AG09309 (cell line): ENCODE measurements at regions not wholly inside any gene's neighbourhood (a gene's known extent, or its start where the extent isn't known, plus 50 kb on each side); places are given as distances from the start of the nearest gene placed in this dataset.

Experiments used
- DNase-seq: peaks from one replicate; pipeline ENCODE4 v3.0.0-alpha.2; 2010; ENCODE audit warnings: low read depth
- H3K4me3 ChIP-seq: 2 replicates; pipeline ENCODE4 v1.5.1; 2011; ENCODE audit warnings: mild to moderate bottlenecking, low read depth, low read length, moderate library complexity; ENCODE audit not compliant: control insufficient read depth
- TF ChIP-seq, protein P1 (sequence below): IDR thresholded peaks from 2 replicates; pipeline ENCODE4 v1.5.1; 2011; ENCODE audit warnings: mild to moderate bottlenecking, low read depth, low read length, inconsistent platforms; ENCODE audit not compliant: insufficient read depth, control insufficient read depth; ENCODE audit errors: missing control alignments

DNA sequence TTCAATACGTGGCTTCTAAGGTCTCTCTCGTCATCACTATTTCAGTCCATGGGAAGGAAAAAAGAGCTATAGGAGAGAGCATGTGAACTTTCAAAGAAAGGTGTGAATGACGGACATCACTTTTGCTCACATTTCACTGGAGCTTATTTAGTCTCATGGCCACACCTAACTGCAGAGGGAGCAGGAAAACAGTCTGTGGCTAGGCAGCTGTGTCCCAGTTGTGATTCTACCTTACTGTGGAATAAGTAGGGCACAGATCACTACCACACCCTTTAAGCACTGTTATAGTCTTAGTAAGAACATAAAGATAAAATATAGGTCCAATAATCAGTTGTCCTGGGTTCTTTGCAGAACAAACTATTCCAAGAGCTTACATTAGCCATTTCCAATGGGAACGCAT, 192.9 kb downstream of the NRIP1 start:
- no peak for DNase-seq
- H3K4me3 ChIP-seq: no peak overlapping the region
- TF ChIP-seq, protein P1, sequence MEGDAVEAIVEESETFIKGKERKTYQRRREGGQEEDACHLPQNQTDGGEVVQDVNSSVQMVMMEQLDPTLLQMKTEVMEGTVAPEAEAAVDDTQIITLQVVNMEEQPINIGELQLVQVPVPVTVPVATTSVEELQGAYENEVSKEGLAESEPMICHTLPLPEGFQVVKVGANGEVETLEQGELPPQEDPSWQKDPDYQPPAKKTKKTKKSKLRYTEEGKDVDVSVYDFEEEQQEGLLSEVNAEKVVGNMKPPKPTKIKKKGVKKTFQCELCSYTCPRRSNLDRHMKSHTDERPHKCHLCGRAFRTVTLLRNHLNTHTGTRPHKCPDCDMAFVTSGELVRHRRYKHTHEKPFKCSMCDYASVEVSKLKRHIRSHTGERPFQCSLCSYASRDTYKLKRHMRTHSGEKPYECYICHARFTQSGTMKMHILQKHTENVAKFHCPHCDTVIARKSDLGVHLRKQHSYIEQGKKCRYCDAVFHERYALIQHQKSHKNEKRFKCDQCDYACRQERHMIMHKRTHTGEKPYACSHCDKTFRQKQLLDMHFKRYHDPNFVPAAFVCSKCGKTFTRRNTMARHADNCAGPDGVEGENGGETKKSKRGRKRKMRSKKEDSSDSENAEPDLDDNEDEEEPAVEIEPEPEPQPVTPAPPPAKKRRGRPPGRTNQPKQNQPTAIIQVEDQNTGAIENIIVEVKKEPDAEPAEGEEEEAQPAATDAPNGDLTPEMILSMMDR: no peak

DNA sequence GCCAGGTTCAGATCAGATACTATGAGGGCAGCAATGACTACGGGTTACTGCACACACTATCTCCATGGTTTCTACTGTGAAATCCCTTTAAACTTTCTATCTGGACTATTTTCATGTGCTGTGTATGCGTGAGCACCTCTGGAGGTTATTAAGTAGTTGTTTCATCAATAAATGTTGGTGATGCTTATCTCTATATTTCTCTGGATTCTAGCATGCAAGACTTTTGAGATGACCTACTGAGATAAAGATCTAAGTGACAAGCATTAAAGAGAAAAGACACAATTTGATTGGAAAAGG, 194.0 kb downstream of the NRIP1 start:
- no peak for DNase-seq
- no peak overlapping the region for H3K4me3 ChIP-seq
- TF ChIP-seq, protein P1: no peak

DNA sequence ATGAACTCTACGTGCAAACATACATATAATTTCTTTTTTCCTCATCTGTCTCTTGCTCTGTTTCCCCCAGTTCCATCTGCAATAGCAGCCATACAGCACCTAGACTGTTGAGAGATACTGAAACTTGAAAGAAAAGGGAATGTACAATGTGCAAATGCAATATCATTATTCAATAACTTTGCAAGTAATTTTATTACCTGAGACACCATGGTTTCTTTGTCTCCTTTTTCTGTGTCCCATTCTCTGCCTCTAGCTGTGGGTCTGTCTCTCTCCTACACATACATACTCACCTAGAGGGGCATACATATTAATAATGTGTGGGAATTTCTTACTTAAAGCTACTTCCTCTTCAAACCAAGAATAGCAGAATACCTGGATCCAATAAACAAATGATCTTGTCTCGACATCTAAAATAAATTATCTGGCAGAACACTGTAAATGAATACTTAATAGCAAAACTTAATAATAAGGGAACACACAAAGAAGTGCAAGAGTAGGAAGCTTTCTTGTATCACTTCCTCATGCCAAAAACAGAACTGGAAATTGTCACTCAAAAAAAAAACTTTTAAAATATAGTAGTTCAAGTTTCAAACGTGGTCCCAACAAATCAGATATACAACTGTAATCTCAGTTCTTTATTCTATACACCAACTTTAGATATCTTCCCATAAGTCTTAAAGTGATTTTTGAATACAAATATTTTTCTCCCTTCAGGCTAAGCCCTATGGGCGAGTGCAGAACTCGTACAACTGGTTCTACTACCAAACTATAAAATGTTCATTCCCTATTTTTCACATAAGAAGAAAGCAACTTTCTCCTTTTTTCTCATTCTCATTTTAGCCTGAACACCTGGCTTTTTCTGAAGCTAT, 194.6 kb downstream of the NRIP1 start:
- H3K4me3 ChIP-seq: no peak overlapping the region
- DNase-seq: no peak

DNA sequence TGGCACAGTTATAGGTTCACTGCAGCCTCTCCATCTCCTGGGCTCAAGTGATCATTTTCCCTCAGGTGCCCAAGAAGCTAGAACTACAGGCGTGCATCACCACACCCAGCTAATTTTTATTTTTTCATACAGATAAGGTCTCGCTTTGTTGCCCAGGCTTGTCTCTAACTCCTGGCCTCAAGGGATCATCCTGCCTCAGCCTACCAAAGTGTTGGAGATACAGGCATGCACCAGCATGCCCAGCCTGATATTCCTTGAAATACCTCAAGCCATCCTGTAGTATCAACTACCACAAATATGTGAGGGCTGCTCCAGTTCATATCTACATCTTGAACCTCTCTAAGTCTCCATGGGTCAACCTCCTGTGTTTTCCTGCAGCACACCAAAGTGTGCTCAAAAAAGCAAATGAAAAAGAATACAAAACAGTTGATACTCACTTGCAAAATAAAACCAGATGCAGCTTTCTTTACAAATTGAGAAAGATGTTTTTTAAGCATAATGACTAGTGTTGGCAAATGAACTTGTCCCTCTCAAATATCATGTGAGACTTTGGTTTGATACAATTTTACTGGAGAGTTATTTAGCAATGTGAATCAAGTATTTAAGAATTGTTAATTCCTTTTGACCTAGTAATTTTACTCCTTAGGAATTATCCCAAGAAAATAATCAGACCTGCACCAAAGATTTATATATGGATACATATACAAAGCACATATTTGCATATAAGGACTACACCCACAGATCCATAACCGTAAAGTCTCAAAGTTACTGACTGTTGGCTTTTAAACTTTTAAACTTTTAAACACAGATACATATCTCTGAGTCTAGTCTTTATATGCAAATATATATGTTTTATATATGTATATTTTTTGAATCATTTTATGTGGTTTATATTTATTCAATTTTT, 197.7 kb downstream of the NRIP1 start:
- no peak overlapping the region for H3K4me3 ChIP-seq
- TF ChIP-seq, protein P1: no peak
- DNase-seq: no peak

More for the DNA sequence above, 194.6 kb downstream of the NRIP1 start:
- TF ChIP-seq, protein P1: no peak

DNA sequence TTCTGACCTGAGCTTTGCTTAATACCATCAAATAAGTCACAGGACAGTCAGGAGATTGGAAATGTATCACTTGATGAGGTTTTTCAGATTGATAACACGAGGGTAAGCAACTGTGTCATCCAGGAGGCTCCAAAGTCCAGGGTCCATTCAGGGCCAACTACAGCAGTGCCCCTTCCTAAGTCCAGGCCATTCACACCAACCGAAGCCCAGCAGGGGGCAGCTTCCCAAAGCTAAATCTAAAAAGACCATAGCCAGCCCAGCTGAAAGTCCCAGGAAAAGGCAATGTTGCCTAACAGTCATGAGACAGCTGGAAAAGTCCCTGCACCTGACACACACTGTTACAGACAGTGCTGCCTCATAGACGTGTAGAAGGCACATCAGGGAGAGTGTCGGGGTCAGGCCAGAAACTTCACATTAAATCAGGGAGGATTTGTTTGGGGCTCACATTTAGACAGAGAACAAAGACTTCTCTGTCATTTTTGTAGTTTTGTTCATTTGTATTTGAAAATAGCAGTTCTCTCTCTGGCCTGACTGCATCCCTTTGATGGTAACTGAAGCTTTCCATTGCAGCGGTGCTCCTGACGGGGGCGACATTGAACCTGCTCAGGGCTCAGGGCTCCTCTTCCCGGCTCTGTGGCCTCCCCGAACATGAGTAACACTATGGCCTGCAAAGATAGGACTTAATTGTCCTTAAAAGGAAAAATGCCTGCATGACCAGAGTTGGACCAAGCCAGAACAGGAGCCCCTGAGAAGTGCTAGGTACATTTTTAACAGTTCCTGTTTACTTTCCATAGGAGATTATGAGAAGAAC, 200.4 kb downstream of the NRIP1 start:
- TF ChIP-seq, protein P1: peak; percentile 81
- peak; percentile 46 for DNase-seq
- no peak overlapping the region for H3K4me3 ChIP-seq

DNA sequence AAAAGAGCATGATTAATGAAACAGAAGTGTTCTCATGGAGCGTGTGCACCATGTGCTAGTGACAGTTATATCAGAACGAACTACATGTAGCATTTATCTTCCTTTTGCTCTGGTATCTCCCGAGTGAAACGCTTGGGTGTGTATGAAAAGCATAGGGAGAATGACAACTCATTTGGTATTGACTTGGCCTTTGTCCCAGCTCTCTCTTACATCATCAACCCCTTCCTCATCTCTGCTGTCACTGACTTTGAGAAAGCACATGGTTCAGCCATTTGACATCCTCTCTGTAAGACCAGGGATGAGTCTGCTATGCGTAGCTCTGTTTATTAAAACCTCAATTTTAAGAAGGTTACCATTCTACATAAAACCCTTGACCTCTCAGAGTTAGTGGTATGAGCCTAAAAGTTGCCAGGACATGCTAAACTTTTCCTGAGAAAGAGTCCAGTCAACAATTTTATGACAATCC, 201.0 kb downstream of the NRIP1 start:
- no peak overlapping the region for H3K4me3 ChIP-seq
- DNase-seq: no peak
- TF ChIP-seq, protein P1: no peak
